HEK293 (cell line): ENCODE measurements at regions not wholly inside any gene's neighbourhood (a gene's known extent, or its start where the extent isn't known, plus 50 kb on each side); places are given as distances from the start of the nearest gene placed in this dataset.

Experiments
- CTCF ChIA-PET: fragments of 350-600 bp; formaldehyde crosslinking; extraction: SDS; loops from one replicate; lab custom pipeline; 2021; ENCODE audit warnings: antibody characterized with exemption; lab: Yijun Ruan, JAX
- POLR2A ChIA-PET: fragments of 300-600 bp; formaldehyde crosslinking; extraction: SDS; loops from one replicate; lab custom pipeline; 2020; ENCODE audit warnings: antibody characterized with exemption, inconsistent platforms; lab: Yijun Ruan, JAX
- H3K27ac ChIP-seq: fragments of 200-500 bp; sonication (Bioruptor generic); 2 replicates; pipeline ENCODE4 v1.5.1; 2014; ENCODE audit warnings: low read depth, low read length, control low read depth, inconsistent platforms; ENCODE audit errors: extremely low read depth
- H3K36me3 ChIP-seq, 2 experiments: fragments of 200-500 bp in 1 of 2; sonication (Bioruptor generic) in 1 of 2; 1 replicate in 1 of 2; 2 replicates in 1 of 2; pipeline ENCODE4 v1.5.1; 2014 to 2017; ENCODE audit warnings: inconsistent platforms in 2 of 2, low read length in 2 of 2; ENCODE audit not compliant: control insufficient read depth in 2 of 2, insufficient read depth in 1 of 2
- H3K4me1 ChIP-seq: fragments of 200-500 bp; sonication (Bioruptor generic); 2 replicates; pipeline ENCODE4 v1.5.1; 2014; ENCODE audit warnings: mild to moderate bottlenecking, low read length, inconsistent platforms; ENCODE audit not compliant: control insufficient read depth, insufficient read depth
- H3K4me3 ChIP-seq: 2 replicates; pipeline ENCODE4 v1.5.1; 2011; ENCODE audit warnings: low read depth, mild to moderate bottlenecking, control low read depth, low read length, moderate library complexity
- H3K9me3 ChIP-seq: fragments of 200-500 bp; sonication (Bioruptor generic); 2 replicates; pipeline ENCODE4 v1.5.1; 2014; ENCODE audit warnings: low read depth, low read length, inconsistent platforms; ENCODE audit not compliant: control insufficient read depth, insufficient read depth
- EGR2 ChIP-seq: fragments of 450-650 bp; formaldehyde crosslinking; IDR thresholded peaks from 2 replicates; pipeline ENCODE4 v1.5.1; 2016; ENCODE audit warnings: low read depth, missing biosample characterization, missing genetic modification characterization
- GFI1B ChIP-seq: fragments of 450-650 bp; formaldehyde crosslinking; IDR thresholded peaks from 2 replicates; pipeline ENCODE4 v1.5.1; 2016; ENCODE audit warnings: missing biosample characterization, missing genetic modification characterization
- GLI2 ChIP-seq: fragments of 450-650 bp; formaldehyde crosslinking; IDR thresholded peaks from 2 replicates; pipeline ENCODE4; 2017; ENCODE audit warnings: missing biosample characterization, missing genetic modification characterization, low read depth, borderline replicate concordance
- HOXD13 ChIP-seq: sonication (generic); formaldehyde crosslinking; IDR thresholded peaks from 2 replicates; pipeline ENCODE4 v1.8.0; 2022; ENCODE audit warnings: missing genetic modification reagents, borderline replicate concordance
- KLF10 ChIP-seq: fragments of 450-650 bp; IDR thresholded peaks from 2 replicates; pipeline ENCODE4 v1.5.1; 2018; ENCODE audit warnings: missing biosample characterization, mild to moderate bottlenecking, missing genetic modification characterization
- MYNN ChIP-seq: fragments of 450-650 bp; formaldehyde crosslinking; IDR thresholded peaks from 2 replicates; pipeline ENCODE4 v1.5.1; 2016; ENCODE audit warnings: missing biosample characterization, missing genetic modification characterization, borderline replicate concordance
- OVOL3 ChIP-seq: fragments of 450-650 bp; formaldehyde crosslinking; IDR thresholded peaks from 2 replicates; pipeline ENCODE4 v1.5.1; 2016; ENCODE audit warnings: missing biosample characterization, missing genetic modification characterization
- RBAK ChIP-seq: fragments of 450-650 bp; formaldehyde crosslinking; IDR thresholded peaks from 2 replicates; pipeline ENCODE4 v1.5.1; 2016; ENCODE audit warnings: missing biosample characterization, missing genetic modification characterization
- ZBTB48 ChIP-seq: fragments of 450-650 bp; formaldehyde crosslinking; IDR thresholded peaks from 2 replicates; pipeline ENCODE4 v1.5.1; 2016; ENCODE audit warnings: missing biosample characterization, missing genetic modification characterization
- ZFP3 ChIP-seq: fragments of 450-650 bp; formaldehyde crosslinking; IDR thresholded peaks from 2 replicates; pipeline ENCODE4 v1.5.1; 2016; ENCODE audit warnings: low read depth, missing biosample characterization, missing genetic modification characterization
- ZNF114 ChIP-seq: fragments of 450-650 bp; formaldehyde crosslinking; IDR thresholded peaks from 2 replicates; pipeline ENCODE4 v1.5.0; 2017; ENCODE audit warnings: missing biosample characterization, missing genetic modification characterization
- ZNF239 ChIP-seq: fragments of 450-650 bp; formaldehyde crosslinking; IDR thresholded peaks from 2 replicates; pipeline ENCODE4 v1.5.1; 2016; ENCODE audit warnings: missing biosample characterization, missing genetic modification characterization
- ZNF560 ChIP-seq: fragments of 450-650 bp; formaldehyde crosslinking; IDR thresholded peaks from 2 replicates; pipeline ENCODE4 v1.5.1; 2017; ENCODE audit warnings: missing biosample characterization, missing genetic modification characterization, borderline replicate concordance
- ZNF768 ChIP-seq: fragments of 450-650 bp; formaldehyde crosslinking; IDR thresholded peaks from 2 replicates; pipeline ENCODE4 v1.5.1; 2018; ENCODE audit warnings: missing biosample characterization, mild to moderate bottlenecking, missing genetic modification characterization
- ZSCAN30 ChIP-seq: fragments of 450-650 bp; IDR thresholded peaks from 2 replicates; pipeline ENCODE4 v1.5.1; 2018; ENCODE audit warnings: missing biosample characterization, mild to moderate bottlenecking, missing genetic modification characterization, moderate library complexity
- TF ChIP-seq, protein P1 (sequence below): fragments of 450-650 bp; formaldehyde crosslinking; IDR thresholded peaks from 2 replicates; pipeline ENCODE4 v1.5.1; 2016; ENCODE audit warnings: missing biosample characterization, missing genetic modification characterization
- TF ChIP-seq, protein P2 (sequence below): fragments of 450-650 bp; formaldehyde crosslinking; IDR thresholded peaks from 2 replicates; pipeline ENCODE4 v1.5.1; 2016; ENCODE audit warnings: missing biosample characterization, missing genetic modification characterization, low read depth
- TF ChIP-seq, protein P3 (sequence below): fragments of 450-650 bp; formaldehyde crosslinking; IDR thresholded peaks from 2 replicates; pipeline ENCODE4 v1.5.1; 2016; ENCODE audit warnings: missing biosample characterization, missing genetic modification characterization
- TF ChIP-seq, protein P4 (sequence below): fragments of 450-650 bp; formaldehyde crosslinking; IDR thresholded peaks from 2 replicates; pipeline ENCODE4 v1.5.1; 2016; ENCODE audit warnings: missing biosample characterization, missing genetic modification characterization
- TF ChIP-seq, protein P5 (sequence below): fragments of 450-650 bp; formaldehyde crosslinking; IDR thresholded peaks from 2 replicates; pipeline ENCODE4 v1.5.1; 2016; ENCODE audit warnings: missing biosample characterization, missing genetic modification characterization
- TF ChIP-seq, protein P6 (sequence below): fragments of 450-650 bp; formaldehyde crosslinking; IDR thresholded peaks from 2 replicates; pipeline ENCODE4 v1.5.1; 2016; ENCODE audit warnings: missing biosample characterization, missing genetic modification characterization

DNA sequence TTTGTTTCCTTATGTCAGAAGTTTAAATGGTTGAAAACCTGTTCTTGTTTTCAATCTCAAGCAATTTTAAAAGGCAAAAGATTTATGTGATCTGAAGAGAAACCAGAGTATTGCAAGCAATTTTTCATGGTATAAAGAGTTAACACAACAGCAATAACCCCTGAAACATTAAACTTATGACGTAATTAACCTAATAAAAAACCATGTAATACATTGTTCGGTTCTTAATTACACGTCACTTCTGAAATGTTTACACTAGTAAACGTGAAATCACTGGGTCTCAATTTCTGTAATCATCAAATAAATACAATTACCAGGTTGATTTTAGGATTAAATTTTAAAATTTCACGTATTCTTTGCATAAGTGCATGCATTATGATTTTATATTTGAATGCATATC is 914.5 kb downstream of the NLGN4X start:
- TF ChIP-seq, protein P1, sequence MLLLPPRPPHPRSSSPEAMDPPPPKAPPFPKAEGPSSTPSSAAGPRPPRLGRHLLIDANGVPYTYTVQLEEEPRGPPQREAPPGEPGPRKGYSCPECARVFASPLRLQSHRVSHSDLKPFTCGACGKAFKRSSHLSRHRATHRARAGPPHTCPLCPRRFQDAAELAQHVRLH, result no peak
- TF ChIP-seq KLF10 (tag by site-specific recombination) (no peak), GLI2 (tag by site-specific recombination) (no peak), ZNF560 (tag by site-specific recombination) (no peak), EGR2 (no peak), GFI1B (tag by site-specific recombination) (no peak)
- TF ChIP-seq, protein P2, sequence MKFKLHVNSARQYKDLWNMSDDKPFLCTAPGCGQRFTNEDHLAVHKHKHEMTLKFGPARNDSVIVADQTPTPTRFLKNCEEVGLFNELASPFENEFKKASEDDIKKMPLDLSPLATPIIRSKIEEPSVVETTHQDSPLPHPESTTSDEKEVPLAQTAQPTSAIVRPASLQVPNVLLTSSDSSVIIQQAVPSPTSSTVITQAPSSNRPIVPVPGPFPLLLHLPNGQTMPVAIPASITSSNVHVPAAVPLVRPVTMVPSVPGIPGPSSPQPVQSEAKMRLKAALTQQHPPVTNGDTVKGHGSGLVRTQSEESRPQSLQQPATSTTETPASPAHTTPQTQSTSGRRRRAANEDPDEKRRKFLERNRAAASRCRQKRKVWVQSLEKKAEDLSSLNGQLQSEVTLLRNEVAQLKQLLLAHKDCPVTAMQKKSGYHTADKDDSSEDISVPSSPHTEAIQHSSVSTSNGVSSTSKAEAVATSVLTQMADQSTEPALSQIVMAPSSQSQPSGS (tag by site-specific recombination), result peak; percentile 50; the same call in 1 of the 2 replicates
- TF ChIP-seq, protein P3, sequence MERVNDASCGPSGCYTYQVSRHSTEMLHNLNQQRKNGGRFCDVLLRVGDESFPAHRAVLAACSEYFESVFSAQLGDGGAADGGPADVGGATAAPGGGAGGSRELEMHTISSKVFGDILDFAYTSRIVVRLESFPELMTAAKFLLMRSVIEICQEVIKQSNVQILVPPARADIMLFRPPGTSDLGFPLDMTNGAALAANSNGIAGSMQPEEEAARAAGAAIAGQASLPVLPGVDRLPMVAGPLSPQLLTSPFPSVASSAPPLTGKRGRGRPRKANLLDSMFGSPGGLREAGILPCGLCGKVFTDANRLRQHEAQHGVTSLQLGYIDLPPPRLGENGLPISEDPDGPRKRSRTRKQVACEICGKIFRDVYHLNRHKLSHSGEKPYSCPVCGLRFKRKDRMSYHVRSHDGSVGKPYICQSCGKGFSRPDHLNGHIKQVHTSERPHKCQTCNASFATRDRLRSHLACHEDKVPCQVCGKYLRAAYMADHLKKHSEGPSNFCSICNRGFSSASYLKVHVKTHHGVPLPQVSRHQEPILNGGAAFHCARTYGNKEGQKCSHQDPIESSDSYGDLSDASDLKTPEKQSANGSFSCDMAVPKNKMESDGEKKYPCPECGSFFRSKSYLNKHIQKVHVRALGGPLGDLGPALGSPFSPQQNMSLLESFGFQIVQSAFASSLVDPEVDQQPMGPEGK (tag by site-specific recombination), result no peak
- TF ChIP-seq, all 188 proteins: peak for 1
- no peaks in the 10 kb centered on the region for H3K36me3 ChIP-seq
- no peaks in the 10 kb centered on the region for H3K9me3 ChIP-seq
- no peaks in the 10 kb centered on the region for H3K4me1 ChIP-seq
- CTCF ChIA-PET, result no interaction called here
- POLR2A ChIA-PET, result no interaction called here
- H3K27ac ChIP-seq, result no peak overlapping the region
- no peak overlapping the region for H3K4me3 ChIP-seq

DNA sequence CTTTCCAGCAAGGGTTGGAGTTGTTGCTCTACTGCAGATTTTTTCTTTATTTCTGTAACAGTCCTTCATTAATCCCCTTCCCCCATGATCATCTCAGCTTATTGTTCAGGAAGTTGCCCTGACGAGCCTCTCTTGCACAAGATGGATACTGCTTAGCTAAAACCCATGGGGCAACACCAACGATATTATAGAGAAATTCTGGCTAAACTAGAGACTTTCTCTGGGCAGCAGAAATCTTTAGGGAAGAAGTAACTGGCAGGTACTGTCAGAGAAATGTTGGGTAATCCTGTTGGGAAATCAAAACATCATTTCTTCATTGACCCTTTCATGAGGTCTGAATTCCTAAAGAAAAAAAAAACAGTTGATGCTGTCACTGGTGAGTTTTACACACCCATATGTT is 921.3 kb downstream of the NLGN4X start:
- H3K27ac ChIP-seq, result no peak overlapping the region
- ChIA-PET CTCF (no interaction called here), POLR2A (no interaction called here)
- H3K9me3 ChIP-seq, result no peaks in the 10 kb centered on the region
- H3K4me3 ChIP-seq, result no peak overlapping the region
- no peaks in the 10 kb centered on the region for H3K36me3 ChIP-seq
- no peak for TF ChIP-seq ZNF239
- TF ChIP-seq ZFP3 (tag by site-specific recombination), result no peak
- TF ChIP-seq ZBTB48 (tag by site-specific recombination), result no peak
- no peak for TF ChIP-seq HOXD13 (CRISPR knock-in tag)
- TF ChIP-seq, protein P4, sequence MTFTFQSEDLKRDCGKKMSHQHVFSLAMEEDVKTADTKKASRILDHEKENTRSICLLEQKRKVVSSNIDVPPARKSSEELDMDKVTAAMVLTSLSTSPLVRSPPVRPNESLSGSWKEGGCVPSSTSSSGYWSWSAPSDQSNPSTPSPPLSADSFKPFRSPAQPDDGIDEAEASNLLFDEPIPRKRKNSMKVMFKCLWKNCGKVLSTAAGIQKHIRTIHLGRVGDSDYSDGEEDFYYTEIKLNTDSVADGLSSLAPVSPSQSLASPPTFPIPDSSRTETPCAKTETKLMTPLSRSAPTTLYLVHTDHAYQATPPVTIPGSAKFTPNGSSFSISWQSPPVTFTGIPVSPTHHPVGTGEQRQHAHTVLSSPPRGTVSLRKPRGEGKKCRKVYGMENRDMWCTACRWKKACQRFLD (tag by site-specific recombination), result no peak
- TF ChIP-seq OVOL3 (tag by site-specific recombination), result no peak
- no peak for TF ChIP-seq ZNF114 (tag by site-specific recombination)
- TF ChIP-seq ZSCAN30 (tag by site-specific recombination), result no peak
- no peak for TF ChIP-seq MYNN
- TF ChIP-seq RBAK (tag by site-specific recombination), result no peak
- no peaks in the 10 kb centered on the region for H3K4me1 ChIP-seq

DNA sequence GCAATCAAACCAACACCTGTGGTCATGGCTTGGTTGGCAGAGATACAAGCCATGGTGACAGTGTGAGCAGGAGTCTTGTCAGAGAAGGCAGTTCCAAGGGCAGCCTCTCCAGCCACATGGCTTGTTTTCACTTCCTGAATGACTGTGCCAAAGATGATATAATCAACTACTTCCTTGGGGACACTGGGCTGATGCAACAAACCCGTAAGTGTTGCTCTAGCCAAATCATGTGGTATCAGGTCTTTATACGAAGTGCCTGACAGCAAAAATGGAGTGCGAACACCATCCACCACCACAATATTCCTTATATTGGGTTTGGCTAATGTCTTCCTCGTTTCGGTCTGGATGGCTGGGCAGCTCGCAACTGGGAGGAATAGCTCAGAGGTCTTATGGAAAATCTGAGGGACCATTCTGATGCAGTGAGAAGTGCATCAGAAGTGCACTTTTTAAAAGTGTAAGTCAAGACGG is 922.0 kb downstream of the NLGN4X start:
- Histone ChIP-seq H3K4me1 (no peaks in the 10 kb centered on the region), H3K9me3 (no peaks in the 10 kb centered on the region), H3K4me3 (no peak overlapping the region), H3K36me3 (no peaks in the 10 kb centered on the region), H3K27ac (no peak overlapping the region)
- ChIA-PET POLR2A (no interaction called here), CTCF (no interaction called here)
- TF ChIP-seq EGR2, result no peak
- TF ChIP-seq, protein P5, sequence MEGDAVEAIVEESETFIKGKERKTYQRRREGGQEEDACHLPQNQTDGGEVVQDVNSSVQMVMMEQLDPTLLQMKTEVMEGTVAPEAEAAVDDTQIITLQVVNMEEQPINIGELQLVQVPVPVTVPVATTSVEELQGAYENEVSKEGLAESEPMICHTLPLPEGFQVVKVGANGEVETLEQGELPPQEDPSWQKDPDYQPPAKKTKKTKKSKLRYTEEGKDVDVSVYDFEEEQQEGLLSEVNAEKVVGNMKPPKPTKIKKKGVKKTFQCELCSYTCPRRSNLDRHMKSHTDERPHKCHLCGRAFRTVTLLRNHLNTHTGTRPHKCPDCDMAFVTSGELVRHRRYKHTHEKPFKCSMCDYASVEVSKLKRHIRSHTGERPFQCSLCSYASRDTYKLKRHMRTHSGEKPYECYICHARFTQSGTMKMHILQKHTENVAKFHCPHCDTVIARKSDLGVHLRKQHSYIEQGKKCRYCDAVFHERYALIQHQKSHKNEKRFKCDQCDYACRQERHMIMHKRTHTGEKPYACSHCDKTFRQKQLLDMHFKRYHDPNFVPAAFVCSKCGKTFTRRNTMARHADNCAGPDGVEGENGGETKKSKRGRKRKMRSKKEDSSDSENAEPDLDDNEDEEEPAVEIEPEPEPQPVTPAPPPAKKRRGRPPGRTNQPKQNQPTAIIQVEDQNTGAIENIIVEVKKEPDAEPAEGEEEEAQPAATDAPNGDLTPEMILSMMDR (tag by site-specific recombination), result no peak
- no peak for TF ChIP-seq ZNF768 (tag by site-specific recombination)
- TF ChIP-seq, protein P6, sequence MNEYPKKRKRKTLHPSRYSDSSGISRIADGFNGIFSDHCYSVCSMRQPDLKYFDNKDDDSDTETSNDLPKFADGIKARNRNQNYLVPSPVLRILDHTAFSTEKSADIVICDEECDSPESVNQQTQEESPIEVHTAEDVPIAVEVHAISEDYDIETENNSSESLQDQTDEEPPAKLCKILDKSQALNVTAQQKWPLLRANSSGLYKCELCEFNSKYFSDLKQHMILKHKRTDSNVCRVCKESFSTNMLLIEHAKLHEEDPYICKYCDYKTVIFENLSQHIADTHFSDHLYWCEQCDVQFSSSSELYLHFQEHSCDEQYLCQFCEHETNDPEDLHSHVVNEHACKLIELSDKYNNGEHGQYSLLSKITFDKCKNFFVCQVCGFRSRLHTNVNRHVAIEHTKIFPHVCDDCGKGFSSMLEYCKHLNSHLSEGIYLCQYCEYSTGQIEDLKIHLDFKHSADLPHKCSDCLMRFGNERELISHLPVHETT, result no peak
